Small intestine (tissue), 7 donors: ENCODE measurements at regions not wholly inside any gene's neighbourhood (a gene's known extent, or its start where the extent isn't known, plus 50 kb on each side); places are given as distances from the start of the nearest gene placed in this dataset.

Experiments
- DNase-seq, 2 donors: peaks; one replicate each; pipeline versions ENCODE4 v3.0.0 to v3.0.0-alpha.2; 2013
- FAIRE-seq: peaks from 2 replicates; lab custom pipeline; 2012; peaks lifted over from hg19 to GRCh38; lab: Jason Lieb, UNC
- H3K27ac ChIP-seq, 3 donors: one replicate each; pipeline ENCODE4 v1.5.1; 2013; ENCODE audit warnings: low read length in 2 of 3, mild to moderate bottlenecking in 2 of 3, control low read depth in 1 of 3, inconsistent platforms in 1 of 3, low read depth in 1 of 3, moderate library complexity in 1 of 3
- H3K27me3 ChIP-seq, 3 donors: one replicate each; pipeline ENCODE4 v1.6.1; 2013; ENCODE audit warnings: low read length in 3 of 3, inconsistent platforms in 1 of 3; ENCODE audit not compliant: control insufficient read depth in 3 of 3, insufficient read depth in 3 of 3
- H3K36me3 ChIP-seq, 3 donors: one replicate each; pipeline ENCODE4 v1.6.1; 2013; ENCODE audit warnings: low read length in 3 of 3, inconsistent platforms in 1 of 3, low read depth in 1 of 3, mild to moderate bottlenecking in 1 of 3, moderate library complexity in 1 of 3; ENCODE audit not compliant: control insufficient read depth in 3 of 3, insufficient read depth in 2 of 3
- H3K4me1 ChIP-seq, 3 donors: one replicate each; pipeline ENCODE4 v1.6.1; 2013; ENCODE audit warnings: low read length in 2 of 3, inconsistent platforms in 1 of 3, low read depth in 1 of 3, mild to moderate bottlenecking in 1 of 3, moderate library complexity in 1 of 3; ENCODE audit not compliant: control insufficient read depth in 3 of 3, insufficient read depth in 2 of 3
- H3K4me3 ChIP-seq, 3 donors: one replicate each; pipeline ENCODE4 v1.5.1; 2013; ENCODE audit warnings: low read length in 3 of 3, control low read depth in 1 of 3, inconsistent platforms in 1 of 3, low read depth in 1 of 3, mild to moderate bottlenecking in 1 of 3, moderate library complexity in 1 of 3
- H3K9me3 ChIP-seq, 2 donors: one replicate each; pipeline ENCODE4 v1.6.1; 2013; ENCODE audit warnings: low read depth in 1 of 2, low read length in 1 of 2; ENCODE audit not compliant: control insufficient read depth in 2 of 2, insufficient read depth in 1 of 2
- WGBS, 3 donors: extraction: QIAGEN DNeasy Blood & Tissue Kit; methylation state at CpG; one replicate each; pipeline ENCODE4 v1.1.7; 2013; 5-methylcytosine and 5-hydroxymethylcytosine counted together
- donor health status: healthy with polysubstance abuse.
- donor health status: control.
- donor health status: control.
- donor health status: Bipolar disorder and iron deficiency.
- donor health status: healthy.

- Histone ChIP-seq H3K27ac (no peak overlapping the region), H3K9me3 (peaks cover 0 to 5% of the 10 kb centered on the region in 2 donors), H3K36me3 (no peaks in the 10 kb centered on the region), H3K4me3 (no peak overlapping the region), H3K27me3 (no peaks in the 10 kb centered on the region), H3K4me1 (no peaks in the 10 kb centered on the region)
- WGBS, 3 donors = 69 to 77% (median 70%) methylated on average over 6 of the region's 6 CpGs
- FAIRE-seq = no peak
- no peak for DNase-seq
Measured at GRCh38 chr21:35737899-35738346, 322.4 kb downstream of the SETD4 start.

GRCh38 chr21:35737449-35737848, 322.9 kb downstream of the SETD4 start:
- H3K27me3 ChIP-seq = no peaks in the 10 kb centered on the region
- no peak overlapping the region for H3K4me3 ChIP-seq
- DNase-seq (no peak), FAIRE-seq (no peak)
- 74 to 94% (median 82%) methylated on average over 4 of the region's 4 CpGs for WGBS, 3 donors
- no peaks in the 10 kb centered on the region for H3K4me1 ChIP-seq
- no peak overlapping the region for H3K27ac ChIP-seq
- no peaks in the 10 kb centered on the region for H3K36me3 ChIP-seq
- peaks cover 0 to 5% of the 10 kb centered on the region in 2 donors for H3K9me3 ChIP-seq

GRCh38 chr21:35732788-35733187, 327.5 kb downstream of the SETD4 start:
- DNase-seq = peak in 1 of 2 donors; percentile 96
- WGBS, 3 donors = 22 to 69% (median 50%) methylated on average over 10 of the region's 10 CpGs

DNA sequence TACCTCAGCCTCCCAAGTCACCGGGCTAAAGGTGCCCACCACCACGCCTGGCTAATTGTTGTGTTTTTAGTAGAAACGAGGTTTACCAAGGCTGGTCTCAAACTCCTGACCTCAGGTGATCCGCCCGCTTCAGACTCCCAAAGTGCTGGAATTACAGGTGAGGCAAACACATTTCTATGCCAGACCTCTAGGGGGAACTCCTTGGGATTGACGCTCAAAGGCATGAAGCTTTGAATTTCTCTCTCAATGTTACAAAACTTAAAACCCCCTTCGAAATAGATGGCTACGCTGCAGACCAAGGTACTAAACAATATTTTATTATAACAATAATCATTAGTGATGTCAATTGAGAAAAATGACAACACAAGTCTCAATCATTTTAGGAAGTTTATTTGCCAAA, 330.0 kb downstream of the SETD4 start:
- no peaks in the 10 kb centered on the region for H3K36me3 ChIP-seq
- DNase-seq (no peak), FAIRE-seq (no peak)
- no peaks in the 10 kb centered on the region for H3K9me3 ChIP-seq
- H3K4me1 ChIP-seq = peaks cover 0 to 2% (median 0%) of the 10 kb centered on the region in 3 donors
- no peaks in the 10 kb centered on the region for H3K27me3 ChIP-seq
- no peak overlapping the region for H3K27ac ChIP-seq
- no peak overlapping the region for H3K4me3 ChIP-seq
- WGBS, 3 donors = 81 to 86% (median 83%) methylated on average over 8 of the region's 8 CpGs

More at GRCh38 chr21:35732788-35733187, 327.5 kb downstream of the SETD4 start:
- peaks cover 0 to 2% (median 0%) of the 10 kb centered on the region in 3 donors for H3K4me1 ChIP-seq
- no peaks in the 10 kb centered on the region for H3K9me3 ChIP-seq
- H3K36me3 ChIP-seq = no peaks in the 10 kb centered on the region
- H3K27ac ChIP-seq = peak overlapping the region in 2 of 3 donors; percentile 63 to 75
- H3K27me3 ChIP-seq = no peaks in the 10 kb centered on the region
- no peak for FAIRE-seq
- no peak overlapping the region for H3K4me3 ChIP-seq

- no peaks in the 10 kb centered on the region for H3K27me3 ChIP-seq
- DNase-seq (no peak), FAIRE-seq (no peak)
- H3K9me3 ChIP-seq = no peaks in the 10 kb centered on the region
- H3K4me3 ChIP-seq = no peak overlapping the region
- H3K4me1 ChIP-seq = peaks cover 0 to 2% (median 0%) of the 10 kb centered on the region in 3 donors
- 43 to 67% (median 48%) methylated on average over 2 of the region's 2 CpGs for WGBS, 3 donors
- no peak overlapping the region for H3K27ac ChIP-seq
- no peaks in the 10 kb centered on the region for H3K36me3 ChIP-seq
Measured at GRCh38 chr21:35727830-35728229, 332.5 kb downstream of the SETD4 start.

- Histone ChIP-seq H3K4me3 (no peak overlapping the region), H3K4me1 (peaks cover 0 to 11% (median 2%) of the 10 kb centered on the region in 3 donors), H3K9me3 (peaks cover 0 to 11% of the 10 kb centered on the region in 2 donors), H3K27me3 (no peaks in the 10 kb centered on the region), H3K27ac (no peak overlapping the region), H3K36me3 (no peaks in the 10 kb centered on the region)
- WGBS, 3 donors = 82 to 91% (median 85%) methylated on average over 4 of the region's 4 CpGs
- FAIRE-seq (no peak), DNase-seq (no peak)
Measured at GRCh38 chr21:35724156-35724555, 336.2 kb downstream of the SETD4 start.

- Histone ChIP-seq H3K27me3 (no peaks in the 10 kb centered on the region), H3K9me3 (peaks cover 0 to 15% of the 10 kb centered on the region in 2 donors), H3K36me3 (no peaks in the 10 kb centered on the region), H3K4me3 (no peak overlapping the region), H3K27ac (no peak overlapping the region), H3K4me1 (peaks cover 0 to 24% (median 2%) of the 10 kb centered on the region in 3 donors)
- DNase-seq (no peak), FAIRE-seq (no peak)
- 56 to 80% (median 67%) methylated on average over 4 of the region's 4 CpGs for WGBS, 3 donors
Measured at GRCh38 chr21:35721701-35722100, 338.6 kb downstream of the SETD4 start.

- 9 to 18% (median 14%) methylated on average over 6 of the region's 6 CpGs for WGBS, 3 donors
- FAIRE-seq = no peak
- no peak overlapping the region for H3K27ac ChIP-seq
- no peaks in the 10 kb centered on the region for H3K36me3 ChIP-seq
- peaks cover 0 to 15% of the 10 kb centered on the region in 2 donors for H3K9me3 ChIP-seq
- peak overlapping the region in 1 of 3 donors; percentile 69 for H3K4me3 ChIP-seq
- peaks cover 0 to 28% (median 4%) of the 10 kb centered on the region in 3 donors for H3K4me1 ChIP-seq
- no peak for DNase-seq
- no peaks in the 10 kb centered on the region for H3K27me3 ChIP-seq
Measured at GRCh38 chr21:35720208-35720731, 340.1 kb downstream of the SETD4 start.
